CD4-positive, alpha-beta T cell treated with Interleukin-15 for 1 hour (primary cell): ENCODE measurements at regions not wholly inside any gene's neighbourhood (a gene's known extent, or its start where the extent isn't known, plus 50 kb on each side); places are given as distances from the start of the nearest gene placed in this dataset.

ENCODE experiments used
- DNase-seq: peaks from one replicate; pipeline ENCODE4 v3.0.0-alpha.2; 2020

- DNase-seq: no peak
Measured at GRCh38 chrX:155679715-155680114, 67.0 kb upstream of the TMLHE start.

GRCh38 chrX:155673338-155673737, 60.6 kb upstream of the TMLHE start:
- DNase-seq: no peak

GRCh38 chrX:155666741-155667140, 54.0 kb upstream of the TMLHE start:
- no peak for DNase-seq
